Muscle layer of colon (tissue), 2 donors: ENCODE measurements at regions not wholly inside any gene's neighbourhood (a gene's known extent, or its start where the extent isn't known, plus 50 kb on each side); places are given as distances from the start of the nearest gene placed in this dataset.

ENCODE experiments used
- H3K27ac ChIP-seq: one replicate; pipeline ENCODE4 v1.7.0; 2013; ENCODE audit warnings: low read depth, mild to moderate bottlenecking, low read length, moderate library complexity
- H3K27me3 ChIP-seq, 2 donors: one replicate each; pipeline ENCODE4 v1.7.0; 2013; ENCODE audit warnings: low read length in 2 of 2, mild to moderate bottlenecking in 2 of 2; ENCODE audit not compliant: insufficient read depth in 2 of 2, control insufficient read depth in 1 of 2
- H3K36me3 ChIP-seq: one replicate; pipeline ENCODE4 v1.7.0; 2013; ENCODE audit warnings: mild to moderate bottlenecking, low read length; ENCODE audit not compliant: insufficient read depth
- H3K4me1 ChIP-seq: one replicate; pipeline ENCODE4 v1.7.0; 2013; ENCODE audit warnings: mild to moderate bottlenecking, low read length; ENCODE audit not compliant: insufficient read depth
- H3K4me3 ChIP-seq, 2 donors: one replicate each; pipeline ENCODE4 v1.7.0; 2013; ENCODE audit warnings: low read length in 2 of 2, low read depth in 1 of 2, mild to moderate bottlenecking in 1 of 2, moderate library complexity in 1 of 2
- H3K9ac ChIP-seq: one replicate; pipeline ENCODE4 v1.7.0; 2013; ENCODE audit warnings: low read length
- H3K9me3 ChIP-seq: one replicate; pipeline ENCODE4 v1.7.0; 2013; ENCODE audit warnings: mild to moderate bottlenecking, low read length
- donor health status: abdominal sarcoma.
- donor health status: Adenocarcinoma of cecum.

DNA sequence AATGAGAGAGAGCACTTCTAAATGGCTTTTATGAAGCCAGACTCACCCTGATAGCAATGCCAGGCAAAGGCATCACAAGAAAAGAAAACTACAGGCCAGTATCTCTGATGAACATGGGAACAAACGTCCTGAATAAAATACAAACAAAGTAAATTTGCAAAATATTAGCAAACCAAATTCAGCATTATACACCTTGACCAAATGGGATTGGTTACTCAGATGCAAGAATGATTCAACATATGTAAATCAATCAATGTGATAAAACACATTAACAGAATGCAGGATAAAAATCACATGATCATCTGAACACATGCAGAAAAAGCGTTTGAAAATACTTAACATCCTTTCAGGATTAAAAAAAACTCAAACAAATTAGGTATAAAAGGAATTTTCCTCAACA, 494.9 kb upstream of the CCDC54 start:
- Histone ChIP-seq H3K27ac (no peak overlapping the region), H3K9ac (no peak overlapping the region), H3K9me3 (no peaks in the 10 kb centered on the region), H3K4me3 (no peak overlapping the region), H3K27me3 (no peaks in the 10 kb centered on the region), H3K36me3 (no peaks in the 10 kb centered on the region), H3K4me1 (no peaks in the 10 kb centered on the region)

DNA sequence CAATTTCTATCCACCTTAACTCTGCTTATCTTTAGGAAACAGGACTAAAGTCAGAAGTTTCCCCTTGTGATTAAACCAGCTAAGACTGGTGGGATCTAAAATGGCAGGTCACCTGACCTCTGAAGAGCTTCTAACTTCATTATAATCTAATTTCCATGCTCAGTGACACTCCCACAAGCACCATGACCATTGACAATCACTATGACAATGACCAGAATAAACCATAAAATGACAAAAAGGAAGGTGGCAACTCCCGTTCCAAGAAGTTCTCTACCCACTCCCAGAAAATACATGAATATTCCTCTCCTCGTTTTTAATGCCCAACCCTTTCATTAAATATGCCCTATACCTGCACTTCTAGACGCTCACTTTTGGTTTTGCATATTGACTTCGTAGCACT, 471.2 kb upstream of the CCDC54 start:
- H3K9me3 ChIP-seq, result no peaks in the 10 kb centered on the region
- no peaks in the 10 kb centered on the region for H3K27me3 ChIP-seq
- H3K9ac ChIP-seq, result no peak overlapping the region
- H3K36me3 ChIP-seq, result no peaks in the 10 kb centered on the region
- no peak overlapping the region for H3K27ac ChIP-seq
- H3K4me3 ChIP-seq, result no peak overlapping the region
- H3K4me1 ChIP-seq, result no peaks in the 10 kb centered on the region

DNA sequence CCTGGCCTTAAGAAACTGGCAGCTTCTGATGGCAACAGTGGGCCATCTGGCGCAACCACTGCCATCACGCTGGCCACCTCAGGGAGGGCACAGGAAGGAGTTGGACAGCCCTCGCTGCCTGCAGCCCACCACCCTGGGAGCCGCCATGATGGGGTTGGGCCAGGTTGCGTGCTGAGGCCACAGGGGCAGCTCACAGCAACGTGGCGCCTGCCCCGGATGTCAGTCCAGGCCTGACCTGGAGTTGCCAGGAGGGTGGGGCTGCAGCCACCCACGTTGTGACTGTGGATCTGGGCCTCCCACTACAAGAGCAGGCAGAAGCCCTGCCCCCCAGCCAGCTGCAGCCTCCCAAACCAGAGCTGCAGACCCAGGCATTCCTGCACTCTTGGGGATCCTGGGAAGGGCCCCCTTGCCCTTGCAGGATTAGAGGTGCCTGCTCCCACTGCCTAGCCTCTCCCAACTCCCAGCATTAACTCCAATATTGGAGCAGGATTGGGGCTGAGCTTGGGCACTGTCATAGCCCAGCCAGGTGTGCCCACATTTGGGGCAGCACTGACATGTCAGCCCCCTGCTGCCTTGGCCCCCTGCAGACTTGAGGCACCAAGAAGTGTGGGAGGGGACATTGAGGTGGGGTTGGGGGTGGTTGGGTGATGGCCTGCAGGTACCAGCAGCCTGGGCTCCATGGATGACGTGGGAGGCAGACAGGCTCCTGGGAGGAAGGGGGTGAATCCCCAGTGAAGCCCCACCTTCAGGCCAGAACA, 468.9 kb upstream of the CCDC54 start:
- no peak overlapping the region for H3K9ac ChIP-seq
- no peak overlapping the region for H3K27ac ChIP-seq

DNA sequence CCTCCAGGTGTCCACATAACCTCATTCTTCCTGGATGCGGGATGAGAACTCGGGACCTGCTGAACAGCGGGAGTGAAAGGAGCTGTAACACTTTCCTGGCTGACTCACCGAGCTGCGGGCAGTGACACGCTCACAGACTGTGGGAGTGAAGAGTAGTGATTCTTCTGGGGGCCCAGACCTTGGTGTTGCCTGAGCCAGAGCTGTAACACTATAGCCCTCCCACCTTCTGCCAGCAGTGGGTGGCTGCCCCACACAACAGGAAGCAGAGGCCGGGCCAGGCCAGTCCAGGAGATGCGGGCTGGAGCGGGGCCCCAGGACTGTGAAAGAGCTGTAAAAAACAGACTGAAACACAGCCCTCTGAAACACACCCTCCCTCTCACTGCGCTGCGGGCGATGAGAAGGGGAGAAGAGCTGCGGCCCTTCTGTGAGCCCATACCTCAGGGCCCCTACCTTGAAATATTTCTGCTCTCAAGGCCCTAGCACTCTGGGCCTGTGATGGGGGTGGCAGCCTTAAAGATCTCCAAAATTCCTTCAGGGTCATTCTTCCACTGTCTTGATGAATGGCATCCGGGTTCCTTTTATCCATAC, 464.0 kb upstream of the CCDC54 start:
- Histone ChIP-seq H3K27me3 (no peaks in the 10 kb centered on the region), H3K9ac (no peak overlapping the region), H3K4me1 (no peaks in the 10 kb centered on the region), H3K4me3 (no peak overlapping the region), H3K36me3 (no peaks in the 10 kb centered on the region), H3K9me3 (no peaks in the 10 kb centered on the region), H3K27ac (no peak overlapping the region)

More for the DNA sequence above, 468.9 kb upstream of the CCDC54 start:
- Histone ChIP-seq H3K9me3 (no peaks in the 10 kb centered on the region), H3K36me3 (no peaks in the 10 kb centered on the region), H3K27me3 (no peaks in the 10 kb centered on the region), H3K4me1 (no peaks in the 10 kb centered on the region), H3K4me3 (no peak overlapping the region)

DNA sequence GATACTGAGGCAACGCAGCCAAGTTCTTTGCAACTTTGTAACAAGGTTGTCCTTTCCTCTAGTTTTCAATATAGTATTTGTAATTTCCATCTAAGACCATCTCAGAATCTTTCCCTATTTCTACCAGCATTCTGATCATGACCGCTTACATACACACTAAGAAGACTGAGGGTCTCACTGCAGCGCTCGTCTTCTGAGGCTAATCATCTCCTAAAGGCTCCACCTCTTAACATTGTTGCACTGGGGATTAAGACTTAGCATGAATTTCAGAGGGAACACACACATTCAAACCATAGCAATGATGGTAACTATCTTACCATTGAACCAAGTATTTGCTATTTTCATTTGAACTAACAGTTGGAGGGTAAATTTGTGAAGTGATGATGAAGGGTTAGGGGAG, 463.3 kb upstream of the CCDC54 start:
- Histone ChIP-seq H3K4me1 (no peaks in the 10 kb centered on the region), H3K36me3 (no peaks in the 10 kb centered on the region), H3K4me3 (no peak overlapping the region), H3K27me3 (no peaks in the 10 kb centered on the region), H3K27ac (no peak overlapping the region), H3K9me3 (no peaks in the 10 kb centered on the region), H3K9ac (no peak overlapping the region)

DNA sequence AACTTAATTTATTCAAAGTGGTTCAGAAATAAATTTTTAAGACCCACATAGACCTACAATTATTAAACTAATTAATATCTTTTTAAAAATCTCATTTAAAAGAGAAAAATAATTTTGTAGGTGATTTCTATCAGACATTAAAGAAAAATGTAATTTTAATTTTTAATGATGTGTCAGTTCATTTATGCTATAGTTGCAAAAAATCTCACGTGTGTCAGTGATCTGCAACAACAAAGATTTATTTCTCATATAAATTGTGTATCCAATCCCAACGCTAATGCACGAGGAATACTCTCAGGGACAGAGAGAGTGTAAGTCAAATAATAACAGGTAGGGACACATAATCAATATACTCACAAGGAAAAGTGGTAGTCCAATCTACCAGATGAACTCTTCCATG, 456.6 kb upstream of the CCDC54 start:
- Histone ChIP-seq H3K27ac (no peak overlapping the region), H3K4me1 (no peaks in the 10 kb centered on the region), H3K27me3 (no peaks in the 10 kb centered on the region), H3K4me3 (no peak overlapping the region), H3K9ac (no peak overlapping the region), H3K9me3 (no peaks in the 10 kb centered on the region), H3K36me3 (no peaks in the 10 kb centered on the region)

DNA sequence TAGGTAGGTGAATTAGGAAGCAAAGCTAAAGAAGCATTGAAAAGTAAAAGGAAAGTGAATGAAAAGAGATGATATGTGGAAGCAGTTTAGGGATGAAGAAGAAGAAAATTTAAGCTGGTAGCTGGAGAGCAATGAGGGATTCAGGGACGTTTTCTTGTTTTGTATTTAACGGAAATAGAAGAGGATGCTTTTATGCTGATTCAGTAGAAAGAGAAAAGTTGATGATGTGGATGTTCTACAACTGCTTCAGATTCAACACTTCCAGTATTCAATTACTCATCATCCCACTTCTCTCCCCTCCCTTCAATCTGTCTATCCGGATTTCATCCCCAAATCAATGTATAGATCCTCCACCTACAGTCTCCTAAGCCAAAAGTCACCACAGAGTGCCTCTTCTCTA, 448.2 kb upstream of the CCDC54 start:
- Histone ChIP-seq H3K9me3 (no peaks in the 10 kb centered on the region), H3K9ac (no peak overlapping the region), H3K4me3 (no peak overlapping the region), H3K4me1 (no peaks in the 10 kb centered on the region), H3K36me3 (no peaks in the 10 kb centered on the region), H3K27me3 (no peaks in the 10 kb centered on the region), H3K27ac (no peak overlapping the region)

DNA sequence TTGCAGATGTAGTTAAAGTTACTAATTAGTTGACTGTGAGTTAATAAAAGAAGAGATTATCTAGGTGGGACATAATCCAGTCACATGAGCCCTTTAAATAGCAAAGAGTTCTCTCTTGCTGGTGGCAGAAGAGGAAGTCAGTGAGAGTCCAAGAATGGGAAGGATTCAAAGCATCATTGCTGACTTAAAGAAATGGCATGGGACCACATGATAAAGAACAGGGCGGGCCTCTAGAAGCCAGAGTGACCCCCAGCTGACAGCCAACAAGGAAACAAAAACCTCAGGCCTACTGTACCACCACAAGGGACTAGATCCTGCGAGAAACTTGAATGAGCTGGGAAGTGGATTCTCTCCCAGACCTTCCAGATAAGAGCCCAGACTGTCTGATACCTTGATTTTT, 447.2 kb upstream of the CCDC54 start:
- H3K27me3 ChIP-seq, result no peaks in the 10 kb centered on the region
- H3K4me3 ChIP-seq, result no peak overlapping the region
- H3K4me1 ChIP-seq, result no peaks in the 10 kb centered on the region
- no peaks in the 10 kb centered on the region for H3K9me3 ChIP-seq
- H3K27ac ChIP-seq, result no peak overlapping the region
- H3K36me3 ChIP-seq, result no peaks in the 10 kb centered on the region
- no peak overlapping the region for H3K9ac ChIP-seq

DNA sequence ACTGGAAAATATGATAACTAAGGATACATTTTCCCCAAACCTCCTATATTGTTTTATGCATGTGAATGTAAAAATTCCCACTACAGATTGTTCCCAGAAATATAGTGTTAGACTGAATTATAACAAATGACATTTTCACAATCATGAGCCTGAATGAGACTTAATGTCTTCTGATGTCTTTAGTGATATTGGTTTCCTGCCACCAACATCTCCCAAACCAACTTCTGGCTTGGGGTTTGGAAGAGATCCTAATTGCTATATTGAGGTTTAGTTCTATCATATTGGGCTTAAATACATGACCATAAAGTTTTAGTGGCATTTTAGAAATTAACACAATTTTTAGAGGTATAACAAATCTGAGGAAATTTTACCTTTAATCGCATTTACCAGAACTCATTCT, 445.3 kb upstream of the CCDC54 start:
- Histone ChIP-seq H3K9me3 (no peaks in the 10 kb centered on the region), H3K27ac (no peak overlapping the region), H3K36me3 (no peaks in the 10 kb centered on the region), H3K4me3 (no peak overlapping the region), H3K27me3 (no peaks in the 10 kb centered on the region), H3K4me1 (no peaks in the 10 kb centered on the region), H3K9ac (no peak overlapping the region)

DNA sequence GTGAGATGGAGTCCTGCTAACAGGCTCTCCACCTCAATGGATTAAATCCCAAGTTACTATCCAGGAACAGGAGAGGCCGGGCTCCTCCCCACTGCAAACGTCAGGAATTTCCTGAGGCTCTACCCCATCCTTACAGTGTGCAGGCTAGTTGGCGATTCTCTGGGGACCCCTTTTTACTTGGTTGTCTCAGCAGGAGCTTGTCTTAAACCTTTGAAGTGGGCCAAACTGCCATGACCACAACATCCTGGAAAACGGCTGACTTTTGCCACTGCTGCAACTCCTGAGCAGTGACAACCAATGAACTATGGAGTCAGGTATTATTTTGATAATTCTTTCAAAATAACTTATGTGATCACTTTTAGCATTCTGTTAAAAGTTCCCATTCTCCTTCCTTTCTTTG, 440.9 kb upstream of the CCDC54 start:
- Histone ChIP-seq H3K9me3 (no peaks in the 10 kb centered on the region), H3K4me1 (no peaks in the 10 kb centered on the region), H3K27ac (no peak overlapping the region), H3K27me3 (no peaks in the 10 kb centered on the region), H3K9ac (no peak overlapping the region), H3K36me3 (no peaks in the 10 kb centered on the region), H3K4me3 (no peak overlapping the region)

DNA sequence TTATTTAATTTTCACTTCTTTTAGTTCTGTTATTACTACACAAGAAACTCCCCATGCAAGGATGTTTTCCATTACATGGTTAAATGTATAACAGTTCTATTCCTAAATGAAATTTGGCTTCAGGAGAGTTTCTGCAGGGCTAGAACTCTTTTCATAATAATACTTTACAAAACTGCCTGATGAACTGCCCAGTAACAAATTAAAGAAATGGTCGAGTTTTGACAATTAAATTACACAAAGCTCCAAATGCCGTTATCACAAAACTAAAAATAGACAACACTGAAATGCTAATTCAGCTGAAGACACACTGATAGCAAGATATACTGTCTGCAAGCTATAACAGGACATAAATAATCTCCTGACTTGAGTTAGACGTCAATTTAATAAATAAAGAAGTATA, 435.2 kb upstream of the CCDC54 start:
- Histone ChIP-seq H3K27me3 (no peaks in the 10 kb centered on the region), H3K9me3 (no peaks in the 10 kb centered on the region), H3K9ac (no peak overlapping the region), H3K4me1 (no peaks in the 10 kb centered on the region), H3K4me3 (no peak overlapping the region), H3K36me3 (no peaks in the 10 kb centered on the region), H3K27ac (no peak overlapping the region)

DNA sequence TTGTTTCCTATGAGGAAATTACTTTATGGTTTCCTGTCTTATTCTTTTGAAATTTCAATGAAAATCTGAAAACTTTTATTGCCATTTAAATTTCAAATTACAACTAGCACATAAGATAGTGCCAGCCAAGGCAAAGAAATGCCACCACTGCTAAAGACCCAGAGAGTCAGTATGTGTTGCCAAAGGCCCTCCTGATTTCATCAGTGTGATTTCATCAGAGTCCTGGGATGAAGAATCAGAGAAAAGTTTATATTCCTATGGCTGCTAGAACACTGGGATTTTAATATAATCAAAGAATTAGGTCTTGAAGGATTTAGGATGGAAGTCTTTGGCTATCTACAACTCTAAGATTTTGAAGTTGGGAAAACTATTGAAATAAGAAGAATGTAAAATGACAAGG, 434.2 kb upstream of the CCDC54 start:
- Histone ChIP-seq H3K27me3 (no peaks in the 10 kb centered on the region), H3K9ac (no peak overlapping the region), H3K36me3 (no peaks in the 10 kb centered on the region), H3K27ac (no peak overlapping the region), H3K4me1 (no peaks in the 10 kb centered on the region), H3K9me3 (no peaks in the 10 kb centered on the region), H3K4me3 (no peak overlapping the region)
